K562 (cell line): ENCODE measurements at regions not wholly inside any gene's neighbourhood (a gene's known extent, or its start where the extent isn't known, plus 50 kb on each side); places are given as distances from the start of the nearest gene placed in this dataset.

Experiments
- ATAC-seq: fragments of 200-7000 bp; cut with Tn5 transposase; 3 replicates; pipeline ENCODE4 v1.9.1; 2020; ENCODE audit warnings: moderate library complexity
- BruUV-seq: library from RNA; stranded (reverse); fragments of 400-500 nt; replicated peaks from 2 replicates; lab custom pipeline; 2021; lab: Mats Ljungman, UMichigan
- CTCF ChIA-PET: fragments of 300-600 bp; formaldehyde crosslinking; extraction: SDS; loops from one replicate; lab custom pipeline; 2021; ENCODE audit warnings: low intra/inter-chr PET ratio; lab: Yijun Ruan, JAX
- POLR2A ChIA-PET: fragments of 300-600, 350-650 bp; sonication (Branson Sonifier 250); formaldehyde crosslinking; extraction: SDS; loops from one replicate; lab custom pipeline; 2021; ENCODE audit warnings: antibody characterized with exemption, inconsistent platforms; lab: Yijun Ruan, JAX
- DNase-seq, 4 experiments: peaks; one replicate each; pipeline versions ENCODE4 v3.0.0 to v3.0.0-alpha.2; 2011 to 2018; ENCODE audit warnings: low spot score in 3 of 4, mixed read lengths in 3 of 4; ENCODE audit errors: extremely low read depth in 1 of 4
- FAIRE-seq: peaks from 2 replicates; lab custom pipeline; 2011; peaks lifted over from hg19 to GRCh38; lab: Jason Lieb, UNC
- H2AFZ ChIP-seq: 2 replicates; pipeline ENCODE4 v1.6.0; 2011; ENCODE audit warnings: low read depth, low read length, control low read depth, inconsistent platforms
- H3K27ac ChIP-seq: fragments of 200-600 bp; 3 replicates; pipeline ENCODE4 v1.8.0; 2011; ENCODE audit warnings: low read depth, mild to moderate bottlenecking, control low read depth, inconsistent platforms, low read length, moderate library complexity, mixed read lengths; ENCODE audit errors: extremely low read depth
- H3K27me3 ChIP-seq, 2 experiments: fragments of 300-600 bp in 1 of 2; 2 replicates in 1 of 2; 3 replicates in 1 of 2; pipeline versions ENCODE4 v1.6.0 to v1.8.0; 2011; ENCODE audit warnings: inconsistent platforms in 2 of 2, low read length in 2 of 2, mild to moderate bottlenecking in 1 of 2, mixed read lengths in 1 of 2, moderate library complexity in 1 of 2; ENCODE audit not compliant: control insufficient read depth in 2 of 2, insufficient read depth in 2 of 2
- H3K36me3 ChIP-seq: fragments of 300-600 bp; 3 replicates; pipeline ENCODE4 v1.8.0; 2011; ENCODE audit warnings: mild to moderate bottlenecking, low read length, inconsistent platforms; ENCODE audit not compliant: control insufficient read depth, insufficient read depth
- H3K4me1 ChIP-seq, 2 experiments: fragments of 200-600 bp in 1 of 2; replicated peaks in 1 of 2; 2 replicates in 1 of 2; 3 replicates in 1 of 2; pipeline versions ENCODE4 v1.5.1 to v1.8.0; 2011; ENCODE audit warnings: inconsistent platforms in 2 of 2, low read length in 2 of 2, mild to moderate bottlenecking in 1 of 2, mixed read lengths in 1 of 2, moderate library complexity in 1 of 2; ENCODE audit not compliant: control insufficient read depth in 2 of 2, insufficient read depth in 2 of 2
- H3K4me2 ChIP-seq: 2 replicates; pipeline ENCODE4 v1.6.1; 2011; ENCODE audit warnings: low read length, control low read depth, inconsistent platforms, mixed read lengths; ENCODE audit not compliant: insufficient read depth
- H3K4me3 ChIP-seq: fragments of 200-600 bp; sonication (generic), shearing (Covaris generic); 2 replicates; pipeline ENCODE4 v1.5.1; 2016; ENCODE audit warnings: control low read depth, inconsistent platforms
- H3K79me2 ChIP-seq: fragments of 200-600 bp; 3 replicates; pipeline ENCODE4 v1.8.0; 2011; ENCODE audit warnings: low read length, inconsistent platforms; ENCODE audit not compliant: control insufficient read depth, insufficient read depth
- H3K9ac ChIP-seq, 2 experiments: 2 replicates each; pipeline versions ENCODE4 v1.6.0 to v1.6.1; 2011; ENCODE audit warnings: low read depth in 2 of 2, low read length in 2 of 2, control low read depth in 1 of 2, inconsistent platforms in 1 of 2, mild to moderate bottlenecking in 1 of 2, mixed read lengths in 1 of 2; ENCODE audit not compliant: insufficient read depth in 1 of 2
- H3K9me1 ChIP-seq: one replicate; pipeline ENCODE4 v1.6.0; 2011; ENCODE audit warnings: inconsistent platforms, mild to moderate bottlenecking, low read length, moderate library complexity; ENCODE audit not compliant: control insufficient read depth, insufficient read depth
- H3K9me3 ChIP-seq: replicated peaks from 2 replicates; pipeline ENCODE4 v1.5.1; 2011; ENCODE audit warnings: low read depth, low read length, inconsistent platforms; ENCODE audit not compliant: control insufficient read depth, insufficient read depth
- H4K20me1 ChIP-seq: replicated peaks from 2 replicates; pipeline ENCODE4 v1.6.1; 2011; ENCODE audit warnings: low read length, inconsistent platforms, mixed read lengths; ENCODE audit not compliant: control insufficient read depth, insufficient read depth
- MTF1 ChIP-seq: fragments of 250-450 bp; sonication (Bioruptor Pico); IDR thresholded peaks from 2 replicates; pipeline ENCODE4 v1.9.0; 2021; ENCODE audit warnings: moderate library complexity, mild to moderate bottlenecking, inconsistent platforms, borderline replicate concordance
- NFIC ChIP-seq: fragments of 450-650 bp; IDR thresholded peaks from 2 replicates; pipeline ENCODE4 v1.6.1; 2017; ENCODE audit warnings: mild to moderate bottlenecking, inconsistent platforms
- NR2C2 ChIP-seq, 2 experiments: fragments of 200-800 bp in 1 of 2; sonication (Bioruptor generic) in 1 of 2; sonication (generic) in 1 of 2; formaldehyde crosslinking in 1 of 2; IDR thresholded peaks; 2 replicates each; pipeline versions ENCODE4 v1.6.1 to v1.8.0; 2016 to 2022; ENCODE audit warnings: mild to moderate bottlenecking in 1 of 2, missing compliant biosample characterization in 1 of 2, missing genetic modification characterization in 1 of 2, missing genetic modification reagents in 1 of 2
- RBM22 ChIP-seq: fragments of 200-400 bp; formaldehyde crosslinking; IDR thresholded peaks from 2 replicates; pipeline ENCODE4 v1.6.1; 2018; ENCODE audit warnings: low read length, low read depth; ENCODE audit not compliant: poor library complexity, severe bottlenecking
- ZFP30 ChIP-seq: fragments of 250-450 bp; sonication (Bioruptor Pico); IDR thresholded peaks from 2 replicates; pipeline ENCODE4 v1.8.0; 2022; ENCODE audit warnings: moderate library complexity, mild to moderate bottlenecking, inconsistent platforms, borderline replicate concordance
- ZNF444 ChIP-seq: fragments of 250-450 bp; sonication (Bioruptor Pico); IDR thresholded peaks from 2 replicates; pipeline ENCODE4 v1.4.0; 2020; ENCODE audit warnings: mild to moderate bottlenecking, moderate library complexity
- WGBS: fragments of 100-300 bp; shearing (Covaris generic); methylation state at CpG from one replicate; pipeline ENCODE4 v1.1.6; 2016; ENCODE audit warnings: low coverage, mixed read lengths; ENCODE audit not compliant: insufficient coverage; ENCODE audit errors: missing lambda C conversion rate; 5-methylcytosine and 5-hydroxymethylcytosine counted together
- in situ Hi-C: fragments of 300-500 bp; cut with MboI; formaldehyde crosslinking; loops from 4 replicates; pipeline ENCODE4 v1.15.0; 2018; ENCODE audit warnings: inconsistent platforms, mixed read lengths
- intact Hi-C: fragments of 100-400 bp; cut with micrococcal nuclease; formaldehyde crosslinking; loops from 2 replicates; pipeline ENCODE4 v1.14.2; 2022
- TF ChIP-seq, protein P1 (sequence below): fragments of 250-450 bp; sonication (Bioruptor Pico); IDR thresholded peaks from 2 replicates; pipeline ENCODE4 v1.4.0; 2020; ENCODE audit warnings: mild to moderate bottlenecking
- TF ChIP-seq, protein P2 (sequence below): sonication (generic); formaldehyde crosslinking; IDR thresholded peaks from 2 replicates; pipeline ENCODE4 v1.8.0; 2022; ENCODE audit warnings: mild to moderate bottlenecking, missing genetic modification reagents
- TF ChIP-seq, protein P3 (sequence below): fragments of 450-650 bp; formaldehyde crosslinking; IDR thresholded peaks from 2 replicates; pipeline ENCODE4 v1.4.0; 2022; ENCODE audit warnings: missing genetic modification characterization

DNA sequence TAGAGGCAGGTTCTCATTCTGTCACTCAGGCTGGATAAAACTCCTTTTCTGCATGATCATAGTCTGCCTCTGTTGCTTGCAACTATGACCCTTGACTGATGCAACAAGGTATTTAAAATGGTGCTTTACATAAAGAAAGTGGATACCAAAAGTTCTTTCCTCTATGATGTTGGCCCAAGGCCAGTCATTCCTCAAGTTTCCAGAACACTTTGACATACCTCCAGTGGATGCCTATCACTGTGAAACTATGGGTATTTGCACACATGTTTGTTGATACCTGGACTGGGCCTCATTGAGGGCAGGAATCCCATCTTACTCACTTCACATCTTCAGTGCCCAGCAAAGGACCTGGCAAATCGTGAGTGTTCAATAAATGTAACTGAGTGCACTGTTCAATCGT is 159.0 kb upstream of the ZC3H12C start:
- H3K9me3 ChIP-seq: no peaks in the 10 kb centered on the region
- no peak overlapping the region for H3K4me3 ChIP-seq
- intact Hi-C loops: no loop called here
- no peaks in the 10 kb centered on the region for H3K9me1 ChIP-seq
- H3K79me2 ChIP-seq: no peaks in the 10 kb centered on the region
- H4K20me1 ChIP-seq: no peaks in the 10 kb centered on the region
- in situ Hi-C loops: no loop called here
- ChIA-PET POLR2A (no interaction called here), CTCF (no interaction called here)
- no peak overlapping the region for H3K9ac ChIP-seq
- WGBS: 25% methylated on average over 2 of the region's 2 CpGs
- TF ChIP-seq ZFP30 (CRISPR knock-in tag): no peak
- TF ChIP-seq NFIC: 0 out of 2 replicates have a peak, but pooled peaks have one; percentile 22
- TF ChIP-seq RBM22: no peak
- FAIRE-seq: no peak
- no peak overlapping the region for H3K4me2 ChIP-seq
- 0 out of 2 replicates have a peak overlapping the region, but pooled peaks have one; percentile 36 for H2AFZ ChIP-seq
- H3K4me1 ChIP-seq: peaks cover 0 to 2% of the 10 kb centered on the region in 2 experiments; a peak in 1 of 5 replicates
- ATAC-seq: no peak
- no peaks in the 10 kb centered on the region for H3K27me3 ChIP-seq
- DNase-seq: no peak
- H3K36me3 ChIP-seq: no peaks in the 10 kb centered on the region
- BruUV-seq: no TSS peak
- no peak overlapping the region for H3K27ac ChIP-seq

DNA sequence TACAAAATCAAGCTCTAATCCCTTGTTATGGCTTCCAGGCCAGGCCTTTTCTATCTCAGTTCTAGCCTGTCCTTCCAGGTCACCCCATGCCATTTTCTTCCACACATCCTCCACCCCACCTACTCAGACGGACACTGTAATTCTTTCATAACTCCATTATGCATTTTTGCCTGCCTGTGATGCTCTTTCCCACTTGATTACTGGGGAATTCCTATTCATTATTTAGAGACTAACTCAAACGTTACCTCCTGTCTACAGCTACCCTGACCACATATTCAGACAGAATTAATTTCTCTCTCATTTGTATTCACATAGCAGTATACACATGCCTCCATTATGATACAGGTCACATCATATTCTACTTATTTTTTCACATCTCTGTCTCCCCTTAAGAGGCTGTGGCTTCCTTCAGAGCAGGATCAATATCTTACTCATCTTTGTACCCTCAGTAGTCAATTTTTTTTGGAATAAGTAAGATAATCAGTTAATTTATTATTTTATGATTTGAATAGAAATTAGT is 156.5 kb upstream of the ZC3H12C start:
- in situ Hi-C loops: loop anchor here (5.0 kb wide), 1 partner anchor 84 kb away; no protein-coding TSS in a partner anchor
- ATAC-seq (no peak), FAIRE-seq (no peak), DNase-seq (no peak)
- Histone ChIP-seq H3K79me2 (no peaks in the 10 kb centered on the region), H3K9ac (no peak overlapping the region), H2AFZ (no peak overlapping the region), H3K9me3 (no peaks in the 10 kb centered on the region), H3K36me3 (no peaks in the 10 kb centered on the region), H3K4me3 (no peak overlapping the region), H3K27ac (no peak overlapping the region), H3K4me1 (peaks cover 0 to 7% of the 10 kb centered on the region in 2 experiments; a peak in 2 of 5 replicates), H3K9me1 (no peaks in the 10 kb centered on the region), H3K4me2 (no peak overlapping the region), H3K27me3 (no peaks in the 10 kb centered on the region), H4K20me1 (no peaks in the 10 kb centered on the region)
- TF ChIP-seq, protein P1, sequence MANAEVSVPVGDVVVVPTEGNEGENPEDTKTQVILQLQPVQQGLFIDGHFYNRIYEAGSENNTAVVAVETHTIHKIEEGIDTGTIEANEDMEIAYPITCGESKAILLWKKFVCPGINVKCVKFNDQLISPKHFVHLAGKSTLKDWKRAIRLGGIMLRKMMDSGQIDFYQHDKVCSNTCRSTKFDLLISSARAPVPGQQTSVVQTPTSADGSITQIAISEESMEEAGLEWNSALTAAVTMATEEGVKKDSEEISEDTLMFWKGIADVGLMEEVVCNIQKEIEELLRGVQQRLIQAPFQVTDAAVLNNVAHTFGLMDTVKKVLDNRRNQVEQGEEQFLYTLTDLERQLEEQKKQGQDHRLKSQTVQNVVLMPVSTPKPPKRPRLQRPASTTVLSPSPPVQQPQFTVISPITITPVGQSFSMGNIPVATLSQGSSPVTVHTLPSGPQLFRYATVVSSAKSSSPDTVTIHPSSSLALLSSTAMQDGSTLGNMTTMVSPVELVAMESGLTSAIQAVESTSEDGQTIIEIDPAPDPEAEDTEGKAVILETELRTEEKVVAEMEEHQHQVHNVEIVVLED: no peak
- no peak for TF ChIP-seq MTF1 (CRISPR knock-in tag)
- TF ChIP-seq, protein P2, sequence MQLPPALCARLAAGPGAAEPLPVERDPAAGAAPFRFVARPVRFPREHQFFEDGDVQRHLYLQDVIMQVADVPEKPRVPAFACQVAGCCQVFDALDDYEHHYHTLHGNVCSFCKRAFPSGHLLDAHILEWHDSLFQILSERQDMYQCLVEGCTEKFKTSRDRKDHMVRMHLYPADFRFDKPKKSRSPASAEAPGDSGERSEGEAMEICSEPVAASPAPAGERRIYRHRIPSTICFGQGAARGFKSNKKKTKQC (CRISPR knock-in tag): no peak
- TF ChIP-seq, protein P3, sequence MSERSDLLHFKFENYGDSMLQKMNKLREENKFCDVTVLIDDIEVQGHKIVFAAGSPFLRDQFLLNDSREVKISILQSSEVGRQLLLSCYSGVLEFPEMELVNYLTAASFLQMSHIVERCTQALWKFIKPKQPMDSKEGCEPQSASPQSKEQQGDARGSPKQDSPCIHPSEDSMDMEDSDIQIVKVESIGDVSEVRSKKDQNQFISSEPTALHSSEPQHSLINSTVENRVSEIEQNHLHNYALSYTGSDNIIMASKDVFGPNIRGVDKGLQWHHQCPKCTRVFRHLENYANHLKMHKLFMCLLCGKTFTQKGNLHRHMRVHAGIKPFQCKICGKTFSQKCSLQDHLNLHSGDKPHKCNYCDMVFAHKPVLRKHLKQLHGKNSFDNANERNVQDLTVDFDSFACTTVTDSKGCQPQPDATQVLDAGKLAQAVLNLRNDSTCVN (CRISPR knock-in tag): no peak
- no peak for TF ChIP-seq ZNF444 (CRISPR knock-in tag)
- TF ChIP-seq NR2C2 (CRISPR knock-in tag; IDR thresholded peaks at IDR 0.05): no peak
- TF ChIP-seq NR2C2 (tag; IDR thresholded peaks at IDR 0.05): no peak
- 47% methylated on average over 2 of the region's 2 CpGs for WGBS
- BruUV-seq: no TSS peak
- intact Hi-C loops: loop anchor here (5.0 kb wide), 1 partner anchor 44 kb away; no protein-coding TSS in a partner anchor
- CTCF ChIA-PET: no interaction called here
- POLR2A ChIA-PET: no interaction called here
